ENCODE measurements at regions not wholly inside any gene's neighbourhood (a gene's known extent, or its start where the extent isn't known, plus 50 kb on each side); places are given as distances from the start of the nearest gene placed in this dataset.

DNA sequence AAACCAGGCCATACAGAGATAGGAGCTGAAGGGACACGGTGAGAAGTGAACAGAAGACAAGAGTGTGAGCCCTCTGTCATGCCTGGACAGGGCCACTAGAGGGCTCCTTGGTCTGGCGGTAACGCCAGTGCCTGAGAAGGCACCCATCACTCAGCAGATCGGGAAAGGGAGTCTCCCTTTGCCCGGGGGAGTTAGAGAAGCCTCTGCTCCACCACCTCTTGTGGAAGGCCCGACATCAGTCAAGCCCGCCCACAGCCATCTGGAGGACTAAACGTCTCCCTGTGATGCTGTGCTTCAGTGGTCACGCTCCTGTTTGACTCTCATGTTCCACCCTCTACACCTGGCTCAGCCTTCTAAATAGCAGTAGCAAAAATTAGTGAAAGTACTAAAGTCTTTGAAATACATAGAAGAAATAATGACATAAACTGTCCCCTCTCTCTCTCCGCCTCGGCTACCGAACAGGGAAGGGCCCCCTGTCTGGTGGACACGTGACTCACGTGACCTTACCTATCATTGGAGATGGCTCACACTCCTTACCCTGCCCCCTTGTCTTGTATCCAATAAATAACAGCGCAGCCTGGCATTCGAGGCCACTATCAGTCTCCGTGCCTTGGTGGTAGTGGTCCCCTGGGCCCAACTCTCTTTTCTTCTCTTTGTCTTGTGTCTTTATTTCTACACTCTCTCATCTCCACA is 66.7 kb downstream of the RPP21 start:
- H3K36me3 Mint-ChIP-seq (ENCODE audit: low read depth) = no peaks in the 10 kb centered on the region
- H3K4me3 Mint-ChIP-seq = no peak overlapping the region
- H3K27ac Mint-ChIP-seq = no peak overlapping the region
- TF ChIP-seq, protein P1, sequence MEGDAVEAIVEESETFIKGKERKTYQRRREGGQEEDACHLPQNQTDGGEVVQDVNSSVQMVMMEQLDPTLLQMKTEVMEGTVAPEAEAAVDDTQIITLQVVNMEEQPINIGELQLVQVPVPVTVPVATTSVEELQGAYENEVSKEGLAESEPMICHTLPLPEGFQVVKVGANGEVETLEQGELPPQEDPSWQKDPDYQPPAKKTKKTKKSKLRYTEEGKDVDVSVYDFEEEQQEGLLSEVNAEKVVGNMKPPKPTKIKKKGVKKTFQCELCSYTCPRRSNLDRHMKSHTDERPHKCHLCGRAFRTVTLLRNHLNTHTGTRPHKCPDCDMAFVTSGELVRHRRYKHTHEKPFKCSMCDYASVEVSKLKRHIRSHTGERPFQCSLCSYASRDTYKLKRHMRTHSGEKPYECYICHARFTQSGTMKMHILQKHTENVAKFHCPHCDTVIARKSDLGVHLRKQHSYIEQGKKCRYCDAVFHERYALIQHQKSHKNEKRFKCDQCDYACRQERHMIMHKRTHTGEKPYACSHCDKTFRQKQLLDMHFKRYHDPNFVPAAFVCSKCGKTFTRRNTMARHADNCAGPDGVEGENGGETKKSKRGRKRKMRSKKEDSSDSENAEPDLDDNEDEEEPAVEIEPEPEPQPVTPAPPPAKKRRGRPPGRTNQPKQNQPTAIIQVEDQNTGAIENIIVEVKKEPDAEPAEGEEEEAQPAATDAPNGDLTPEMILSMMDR (IDR thresholded peaks at IDR 0.05; ENCODE audit: unreplicated experiment in 3 of 3) = peak; percentile 86 to 89 (median 89)
- H3K9me3 Mint-ChIP-seq = peaks cover 2% of the 10 kb centered on the region
- peaks cover 75% of the 10 kb centered on the region for H3K27me3 Mint-ChIP-seq (ENCODE audit: low read depth)
- H3K4me1 Mint-ChIP-seq = no peaks in the 10 kb centered on the region

DNA sequence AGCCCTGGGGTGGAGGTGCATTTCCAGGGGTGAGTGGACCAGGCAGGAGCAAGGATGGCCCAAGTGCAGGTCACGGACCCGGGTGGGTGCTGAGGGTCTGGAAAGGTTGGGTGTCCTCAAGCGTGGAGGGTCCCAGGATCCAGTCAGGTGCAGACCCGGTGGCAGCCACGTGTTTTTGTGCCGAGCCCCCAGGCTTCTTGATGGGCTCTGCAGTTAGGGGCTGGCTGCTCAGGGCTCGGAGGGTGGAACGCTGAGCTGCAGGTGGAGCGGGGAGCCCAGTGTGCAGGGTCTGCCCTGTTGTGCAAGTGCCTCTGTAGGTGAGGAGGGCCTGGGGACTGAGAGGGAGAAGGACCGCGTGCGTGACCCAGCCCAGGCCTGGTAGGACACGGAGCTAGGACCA is 70.9 kb upstream of the HLA-E start:
- H3K4me1 Mint-ChIP-seq = no peaks in the 10 kb centered on the region
- no peaks in the 10 kb centered on the region for H3K9me3 Mint-ChIP-seq
- no peak overlapping the region for H3K4me3 Mint-ChIP-seq
- TF ChIP-seq, protein P1 (IDR thresholded peaks at IDR 0.05; ENCODE audit: unreplicated experiment in 3 of 3) = no peak
- H3K36me3 Mint-ChIP-seq (ENCODE audit: low read depth) = no peaks in the 10 kb centered on the region
- H3K27ac Mint-ChIP-seq = no peak overlapping the region
- peaks cover 67% of the 10 kb centered on the region for H3K27me3 Mint-ChIP-seq (ENCODE audit: low read depth)

DNA sequence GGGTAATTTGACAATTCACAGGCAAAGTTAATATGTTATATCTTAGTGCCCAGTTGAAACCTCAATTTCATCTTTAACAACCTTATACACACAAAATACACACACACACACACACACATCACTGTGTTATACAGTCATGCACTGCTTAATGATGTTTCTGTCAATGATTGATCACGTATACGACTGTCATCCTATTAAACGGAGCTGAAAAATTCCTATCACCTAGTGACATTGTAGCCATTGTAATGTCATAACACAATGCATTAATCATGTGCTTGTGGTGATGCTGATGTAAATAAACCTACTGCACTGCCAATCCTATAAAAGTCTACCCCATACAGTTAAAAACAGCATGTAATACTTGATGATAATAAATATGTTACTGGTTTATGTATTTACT is 64.8 kb upstream of the HLA-E start:
- H3K27me3 Mint-ChIP-seq (ENCODE audit: low read depth) = peaks cover 37% of the 10 kb centered on the region
- H3K4me3 Mint-ChIP-seq = no peak overlapping the region
- H3K9me3 Mint-ChIP-seq = peaks cover 16% of the 10 kb centered on the region
- H3K36me3 Mint-ChIP-seq (ENCODE audit: low read depth) = no peaks in the 10 kb centered on the region
- H3K27ac Mint-ChIP-seq = no peak overlapping the region
- H3K4me1 Mint-ChIP-seq = no peaks in the 10 kb centered on the region
- TF ChIP-seq, protein P1 (IDR thresholded peaks at IDR 0.05; ENCODE audit: unreplicated experiment in 3 of 3) = no peak
